ENCODE measurements at regions not wholly inside any gene's neighbourhood (a gene's known extent, or its start where the extent isn't known, plus 50 kb on each side); places are given as distances from the start of the nearest gene placed in this dataset.

- no peak overlapping the region for H3K27ac ChIP-seq (ENCODE audit: low read depth in 2 of 2, low read length in 2 of 2)
- no peaks in the 10 kb centered on the region for H3K4me1 ChIP-seq (ENCODE audit: control insufficient read depth in 2 of 2, insufficient read depth in 2 of 2, low read length in 2 of 2)
- H3K4me3 ChIP-seq (ENCODE audit: low read length in 2 of 2), result no peak overlapping the region
- no peaks in the 10 kb centered on the region for H3K9me3 ChIP-seq (ENCODE audit: control insufficient read depth in 2 of 2, low read length in 2 of 2)
- H3K36me3 ChIP-seq (ENCODE audit: control insufficient read depth in 2 of 2, insufficient read depth in 2 of 2, low read length in 2 of 2), result no peaks in the 10 kb centered on the region
- no peaks in the 10 kb centered on the region for H3K27me3 ChIP-seq (ENCODE audit: control insufficient read depth in 2 of 2, insufficient read depth in 2 of 2, low read length in 2 of 2)
- no peak overlapping the region for H3K9ac ChIP-seq (ENCODE audit: low read depth in 1 of 2, low read length in 2 of 2)
Observed at GRCh38 chr22:48697694-48698276, 1129.9 kb downstream of the BRD1 start.

- Histone ChIP-seq H3K9me3 (ENCODE audit: control insufficient read depth in 2 of 2, low read length in 2 of 2) (no peaks in the 10 kb centered on the region), H3K4me1 (ENCODE audit: control insufficient read depth in 2 of 2, insufficient read depth in 2 of 2, low read length in 2 of 2) (no peaks in the 10 kb centered on the region), H3K27me3 (ENCODE audit: control insufficient read depth in 2 of 2, insufficient read depth in 2 of 2, low read length in 2 of 2) (no peaks in the 10 kb centered on the region)
Observed at GRCh38 chr22:48697223-48697622, 1130.5 kb downstream of the BRD1 start.

GRCh38 chr22:48696371-48696770 lies 1131.3 kb downstream of the BRD1 start:
- no peak overlapping the region for H3K9ac ChIP-seq (ENCODE audit: low read depth in 1 of 2, low read length in 2 of 2)
- no peaks in the 10 kb centered on the region for H3K9me3 ChIP-seq (ENCODE audit: control insufficient read depth in 2 of 2, low read length in 2 of 2)
- H3K27me3 ChIP-seq (ENCODE audit: control insufficient read depth in 2 of 2, insufficient read depth in 2 of 2, low read length in 2 of 2), result no peaks in the 10 kb centered on the region
- H3K36me3 ChIP-seq (ENCODE audit: control insufficient read depth in 2 of 2, insufficient read depth in 2 of 2, low read length in 2 of 2), result no peaks in the 10 kb centered on the region
- H3K4me3 ChIP-seq (ENCODE audit: low read length in 2 of 2), result no peak overlapping the region
- H3K4me1 ChIP-seq (ENCODE audit: control insufficient read depth in 2 of 2, insufficient read depth in 2 of 2, low read length in 2 of 2), result no peaks in the 10 kb centered on the region
- H3K27ac ChIP-seq (ENCODE audit: low read depth in 2 of 2, low read length in 2 of 2), result no peak overlapping the region

More at GRCh38 chr22:48697223-48697622, 1130.5 kb downstream of the BRD1 start:
- H3K4me3 ChIP-seq (ENCODE audit: low read length in 2 of 2), result no peak overlapping the region
- H3K9ac ChIP-seq (ENCODE audit: low read depth in 1 of 2, low read length in 2 of 2), result no peak overlapping the region
- no peak overlapping the region for H3K27ac ChIP-seq (ENCODE audit: low read depth in 2 of 2, low read length in 2 of 2)
- no peaks in the 10 kb centered on the region for H3K36me3 ChIP-seq (ENCODE audit: control insufficient read depth in 2 of 2, insufficient read depth in 2 of 2, low read length in 2 of 2)

- Histone ChIP-seq H3K27ac (ENCODE audit: low read depth in 2 of 2, low read length in 2 of 2) (no peak overlapping the region), H3K36me3 (ENCODE audit: control insufficient read depth in 2 of 2, insufficient read depth in 2 of 2, low read length in 2 of 2) (no peaks in the 10 kb centered on the region), H3K9ac (ENCODE audit: low read depth in 1 of 2, low read length in 2 of 2) (no peak overlapping the region), H3K9me3 (ENCODE audit: control insufficient read depth in 2 of 2, low read length in 2 of 2) (no peaks in the 10 kb centered on the region), H3K27me3 (ENCODE audit: control insufficient read depth in 2 of 2, insufficient read depth in 2 of 2, low read length in 2 of 2) (no peaks in the 10 kb centered on the region), H3K4me1 (ENCODE audit: control insufficient read depth in 2 of 2, insufficient read depth in 2 of 2, low read length in 2 of 2) (no peaks in the 10 kb centered on the region), H3K4me3 (ENCODE audit: low read length in 2 of 2) (no peak overlapping the region)
Observed at GRCh38 chr22:48695731-48696305, 1131.9 kb downstream of the BRD1 start.

GRCh38 chr22:48695251-48695650 lies 1132.4 kb downstream of the BRD1 start:
- Histone ChIP-seq H3K4me3 (ENCODE audit: low read length in 2 of 2) (no peak overlapping the region), H3K36me3 (ENCODE audit: control insufficient read depth in 2 of 2, insufficient read depth in 2 of 2, low read length in 2 of 2) (no peaks in the 10 kb centered on the region), H3K4me1 (ENCODE audit: control insufficient read depth in 2 of 2, insufficient read depth in 2 of 2, low read length in 2 of 2) (no peaks in the 10 kb centered on the region), H3K9me3 (ENCODE audit: control insufficient read depth in 2 of 2, low read length in 2 of 2) (no peaks in the 10 kb centered on the region), H3K9ac (ENCODE audit: low read depth in 1 of 2, low read length in 2 of 2) (no peak overlapping the region), H3K27ac (ENCODE audit: low read depth in 2 of 2, low read length in 2 of 2) (no peak overlapping the region), H3K27me3 (ENCODE audit: control insufficient read depth in 2 of 2, insufficient read depth in 2 of 2, low read length in 2 of 2) (no peaks in the 10 kb centered on the region)

- Histone ChIP-seq H3K27ac (ENCODE audit: low read depth in 2 of 2, low read length in 2 of 2) (no peak overlapping the region), H3K27me3 (ENCODE audit: control insufficient read depth in 2 of 2, insufficient read depth in 2 of 2, low read length in 2 of 2) (no peaks in the 10 kb centered on the region), H3K9me3 (ENCODE audit: control insufficient read depth in 2 of 2, low read length in 2 of 2) (no peaks in the 10 kb centered on the region), H3K36me3 (ENCODE audit: control insufficient read depth in 2 of 2, insufficient read depth in 2 of 2, low read length in 2 of 2) (no peaks in the 10 kb centered on the region), H3K4me3 (ENCODE audit: low read length in 2 of 2) (no peak overlapping the region), H3K4me1 (ENCODE audit: control insufficient read depth in 2 of 2, insufficient read depth in 2 of 2, low read length in 2 of 2) (no peaks in the 10 kb centered on the region), H3K9ac (ENCODE audit: low read depth in 1 of 2, low read length in 2 of 2) (no peak overlapping the region)
Observed at GRCh38 chr22:48694296-48694883, 1133.3 kb downstream of the BRD1 start.

- H3K27ac ChIP-seq (ENCODE audit: low read depth in 2 of 2, low read length in 2 of 2), result no peak overlapping the region
- H3K27me3 ChIP-seq (ENCODE audit: control insufficient read depth in 2 of 2, insufficient read depth in 2 of 2, low read length in 2 of 2), result no peaks in the 10 kb centered on the region
- H3K4me1 ChIP-seq (ENCODE audit: control insufficient read depth in 2 of 2, insufficient read depth in 2 of 2, low read length in 2 of 2), result no peaks in the 10 kb centered on the region
- no peaks in the 10 kb centered on the region for H3K9me3 ChIP-seq (ENCODE audit: control insufficient read depth in 2 of 2, low read length in 2 of 2)
- no peak overlapping the region for H3K4me3 ChIP-seq (ENCODE audit: low read length in 2 of 2)
- no peaks in the 10 kb centered on the region for H3K36me3 ChIP-seq (ENCODE audit: control insufficient read depth in 2 of 2, insufficient read depth in 2 of 2, low read length in 2 of 2)
- no peak overlapping the region for H3K9ac ChIP-seq (ENCODE audit: low read depth in 1 of 2, low read length in 2 of 2)
Observed at GRCh38 chr22:48693377-48694135, 1134.1 kb downstream of the BRD1 start.

- Histone ChIP-seq H3K9me3 (ENCODE audit: control insufficient read depth in 2 of 2, low read length in 2 of 2) (no peaks in the 10 kb centered on the region), H3K27ac (ENCODE audit: low read depth in 2 of 2, low read length in 2 of 2) (no peak overlapping the region), H3K4me1 (ENCODE audit: control insufficient read depth in 2 of 2, insufficient read depth in 2 of 2, low read length in 2 of 2) (no peaks in the 10 kb centered on the region), H3K4me3 (ENCODE audit: low read length in 2 of 2) (no peak overlapping the region), H3K9ac (ENCODE audit: low read depth in 1 of 2, low read length in 2 of 2) (no peak overlapping the region), H3K27me3 (ENCODE audit: control insufficient read depth in 2 of 2, insufficient read depth in 2 of 2, low read length in 2 of 2) (no peaks in the 10 kb centered on the region), H3K36me3 (ENCODE audit: control insufficient read depth in 2 of 2, insufficient read depth in 2 of 2, low read length in 2 of 2) (no peaks in the 10 kb centered on the region)
Observed at GRCh38 chr22:48692734-48693376, 1134.8 kb downstream of the BRD1 start.

GRCh38 chr22:48691431-48691851 lies 1136.2 kb downstream of the BRD1 start:
- Histone ChIP-seq H3K9ac (ENCODE audit: low read depth in 1 of 2, low read length in 2 of 2) (no peak overlapping the region), H3K27ac (ENCODE audit: low read depth in 2 of 2, low read length in 2 of 2) (no peak overlapping the region), H3K4me1 (ENCODE audit: control insufficient read depth in 2 of 2, insufficient read depth in 2 of 2, low read length in 2 of 2) (no peaks in the 10 kb centered on the region), H3K9me3 (ENCODE audit: control insufficient read depth in 2 of 2, low read length in 2 of 2) (no peaks in the 10 kb centered on the region), H3K27me3 (ENCODE audit: control insufficient read depth in 2 of 2, insufficient read depth in 2 of 2, low read length in 2 of 2) (no peaks in the 10 kb centered on the region), H3K4me3 (ENCODE audit: low read length in 2 of 2) (no peak overlapping the region), H3K36me3 (ENCODE audit: control insufficient read depth in 2 of 2, insufficient read depth in 2 of 2, low read length in 2 of 2) (no peaks in the 10 kb centered on the region)
